Skin of body (tissue), 1 donor: ENCODE measurements at regions not wholly inside any gene's neighbourhood (a gene's known extent, or its start where the extent isn't known, plus 50 kb on each side); places are given as distances from the start of the nearest gene placed in this dataset.
"Not testable (repeated sequence)": the region's sequence is repeated elsewhere in the genome, so short reads cannot be mapped to it uniquely, and the experiment has no call there.

ENCODE experiments used
- DNase-seq: peaks from one replicate; lab custom pipeline; 2025; lab: John Stamatoyannopoulos, UW

DNA sequence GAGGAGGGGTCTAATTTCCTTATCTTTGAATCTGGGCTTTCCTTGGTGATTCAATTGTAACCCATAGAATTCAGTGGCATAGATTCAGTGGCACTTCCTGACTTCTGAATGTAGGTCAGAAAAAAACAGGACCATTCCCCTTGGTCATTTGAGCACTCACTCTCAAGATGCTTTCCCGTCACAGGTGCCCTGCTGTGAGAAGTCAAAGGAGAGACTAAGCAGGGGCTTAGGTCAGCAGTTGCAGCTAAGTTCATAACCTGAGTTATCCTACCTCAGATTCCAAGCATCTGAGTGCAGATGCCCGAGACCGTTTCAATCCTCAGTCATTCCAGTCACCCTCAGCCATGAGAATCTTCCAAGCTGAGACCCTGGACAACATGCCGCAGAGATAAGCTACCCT is 506.6 kb downstream of the FRK start:
- no peak for DNase-seq

DNA sequence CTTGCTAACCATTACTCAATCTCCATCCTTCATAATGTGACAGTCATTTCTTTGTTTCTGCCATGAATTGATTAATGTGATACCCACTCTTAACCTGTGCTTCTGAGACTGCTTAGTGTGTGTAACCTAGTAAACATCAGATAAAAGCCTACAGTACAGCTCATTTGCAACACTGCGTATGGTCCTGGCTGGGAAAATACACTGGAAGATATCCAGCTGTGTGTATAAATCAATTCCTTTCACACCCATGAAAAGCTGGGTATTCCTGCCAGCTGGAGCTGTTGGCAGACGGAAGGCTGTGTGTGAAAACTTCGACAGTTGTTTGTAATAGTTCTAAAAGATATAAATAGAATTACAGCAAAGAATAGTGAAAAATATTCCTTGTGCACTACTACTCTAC is 509.2 kb downstream of the FRK start:
- DNase-seq = no peak

DNA sequence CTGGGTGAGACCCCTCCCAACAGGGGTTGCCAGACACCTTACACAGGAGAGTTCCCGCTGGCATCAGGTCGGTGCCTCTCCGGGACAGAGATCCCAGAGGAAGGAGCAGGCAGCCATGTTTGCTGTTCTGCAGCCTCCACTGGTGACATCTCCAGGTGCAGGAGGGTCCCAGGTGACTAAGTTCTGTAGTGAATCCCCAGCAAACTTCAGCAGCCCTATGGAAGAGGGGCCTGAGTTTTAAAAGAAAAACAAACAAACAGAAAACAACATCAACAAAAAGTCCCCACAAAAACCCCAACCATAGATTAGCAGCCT is 515.1 kb downstream of the FRK start:
- DNase-seq = no peak

DNA sequence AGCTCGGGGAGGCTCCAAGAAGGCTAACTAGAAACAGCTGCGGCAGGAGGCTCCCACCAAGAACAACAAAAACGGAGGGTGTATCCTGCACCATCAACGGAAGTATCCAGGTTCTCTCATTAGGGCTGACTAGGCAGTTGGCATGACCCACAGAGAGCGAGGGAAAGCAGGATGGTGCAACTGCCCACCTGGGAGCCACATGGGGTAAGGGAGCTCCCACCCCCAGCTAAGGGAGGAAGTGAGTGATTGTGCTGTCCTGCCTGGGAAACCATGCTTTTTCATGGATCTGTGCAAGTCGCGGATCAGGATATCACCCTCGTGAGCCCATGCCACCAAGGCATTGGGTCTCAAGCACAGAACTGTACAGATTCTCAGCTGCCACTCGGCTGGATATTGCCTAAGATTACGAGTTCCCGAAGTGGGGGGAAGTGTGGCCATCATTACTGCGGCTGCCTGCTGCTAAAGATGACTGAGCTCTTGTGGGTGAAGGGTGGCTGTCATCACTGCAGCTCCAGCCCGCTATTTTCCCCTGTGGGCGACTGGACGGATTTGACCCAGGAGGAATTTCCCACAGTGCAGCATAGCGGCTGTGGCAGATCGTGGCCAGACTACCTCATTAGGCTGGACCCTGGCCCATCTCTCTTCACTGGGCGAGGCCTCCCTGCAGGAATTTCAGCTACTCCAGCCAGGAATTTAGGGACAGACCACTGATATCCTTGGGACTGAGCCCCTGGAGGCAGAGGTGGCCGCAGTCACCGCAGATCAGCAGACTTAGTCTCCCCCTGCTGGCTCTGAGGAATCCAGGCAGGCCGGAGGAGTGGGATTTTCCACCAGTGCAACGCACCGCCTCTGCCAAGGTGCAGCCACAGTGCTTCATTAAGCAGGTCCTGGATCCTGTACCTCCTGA is 515.7 kb downstream of the FRK start:
- DNase-seq = no peak

DNA sequence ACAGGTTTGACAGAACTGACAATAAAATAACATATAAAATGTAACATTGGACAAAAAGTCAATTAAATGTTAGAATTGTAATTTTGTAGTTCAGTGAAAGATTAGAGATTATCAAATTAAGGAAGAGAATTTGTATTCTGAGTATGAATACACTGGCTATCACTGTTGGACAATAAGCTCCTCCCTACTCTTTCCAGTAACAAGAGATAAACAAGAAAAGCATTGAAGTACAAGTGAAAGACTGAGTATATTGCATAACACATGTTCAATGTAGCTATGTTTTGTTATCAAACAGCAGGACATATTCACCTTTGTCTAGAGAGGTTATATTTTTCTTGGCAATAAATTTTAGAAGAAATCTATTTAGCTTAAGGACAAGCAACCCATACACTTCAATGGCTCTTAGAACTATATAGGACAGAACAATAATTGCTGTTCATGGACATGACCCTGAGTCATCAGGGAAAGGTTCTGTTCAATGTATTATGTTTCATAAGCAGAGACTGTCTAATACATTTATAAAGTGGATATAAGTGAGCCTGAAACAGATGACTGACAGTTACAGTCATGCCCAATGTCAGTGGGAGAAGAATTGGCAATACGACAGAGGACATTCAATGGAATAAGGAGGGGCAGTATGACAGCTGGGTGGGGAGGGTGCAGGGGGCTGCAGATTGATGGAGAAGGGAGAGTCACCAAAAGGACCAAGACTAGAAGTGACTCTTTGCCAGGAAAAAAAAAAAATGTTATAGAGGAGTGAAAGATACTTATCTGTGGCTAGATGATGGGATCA is 520.4 kb downstream of the FRK start:
- DNase-seq = no peak

DNA sequence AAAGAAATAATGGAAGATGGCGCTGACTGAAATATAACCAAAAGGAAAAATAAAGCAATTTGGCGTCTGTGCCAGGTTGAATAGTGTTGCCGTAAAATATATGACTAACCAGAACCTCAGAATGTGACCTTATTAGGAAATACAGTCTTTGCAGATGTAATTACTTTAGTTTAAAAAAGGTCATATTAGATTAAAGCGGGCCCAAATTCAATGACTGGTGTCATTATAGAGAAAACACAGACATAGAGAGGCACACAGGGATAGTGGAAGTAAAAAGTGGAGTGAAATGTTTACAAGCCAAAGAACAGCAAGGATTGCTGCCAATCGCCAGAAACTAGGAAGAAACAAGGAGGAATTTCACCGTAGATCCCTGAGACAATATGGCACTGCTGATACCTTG is 521.2 kb downstream of the FRK start:
- DNase-seq = no peak

DNA sequence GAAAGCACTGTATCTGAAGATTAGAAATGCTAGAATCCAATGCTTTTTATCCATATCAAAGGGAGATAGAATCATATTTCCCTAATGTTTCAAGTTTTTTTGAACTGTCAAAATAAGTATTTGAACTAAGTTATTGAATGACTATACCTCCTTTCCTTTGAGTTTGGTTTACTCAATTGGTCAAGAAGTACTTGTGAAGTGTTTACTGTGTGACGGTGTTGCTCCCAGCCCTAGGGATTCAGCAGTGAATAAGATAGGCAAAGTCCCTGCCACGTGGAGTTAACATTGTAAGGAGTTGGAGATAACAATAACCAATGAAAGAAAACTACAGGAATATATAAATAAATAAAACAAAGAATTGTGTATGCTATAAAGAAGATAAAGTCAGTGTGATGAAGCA is 535.9 kb downstream of the FRK start:
- DNase-seq = no peak

DNA sequence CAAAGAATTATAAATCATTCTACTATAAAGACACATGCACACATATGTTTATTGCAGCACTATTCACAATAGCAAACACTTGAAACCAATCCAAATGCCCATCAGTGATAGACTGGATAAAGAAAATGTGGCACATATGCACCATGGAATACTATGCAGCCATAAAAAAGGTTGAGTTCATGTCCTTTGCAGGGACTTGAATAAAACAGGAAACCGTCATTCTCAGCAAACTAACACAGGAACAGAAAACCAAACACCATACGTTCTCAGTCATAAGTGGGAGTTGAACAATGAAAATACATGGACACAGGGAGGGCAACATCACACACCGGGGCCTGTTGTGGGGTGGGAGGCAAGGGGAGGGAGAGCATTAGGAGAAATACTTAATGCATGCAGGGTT is 538.9 kb downstream of the FRK start:
- DNase-seq = not testable (repeated sequence)

DNA sequence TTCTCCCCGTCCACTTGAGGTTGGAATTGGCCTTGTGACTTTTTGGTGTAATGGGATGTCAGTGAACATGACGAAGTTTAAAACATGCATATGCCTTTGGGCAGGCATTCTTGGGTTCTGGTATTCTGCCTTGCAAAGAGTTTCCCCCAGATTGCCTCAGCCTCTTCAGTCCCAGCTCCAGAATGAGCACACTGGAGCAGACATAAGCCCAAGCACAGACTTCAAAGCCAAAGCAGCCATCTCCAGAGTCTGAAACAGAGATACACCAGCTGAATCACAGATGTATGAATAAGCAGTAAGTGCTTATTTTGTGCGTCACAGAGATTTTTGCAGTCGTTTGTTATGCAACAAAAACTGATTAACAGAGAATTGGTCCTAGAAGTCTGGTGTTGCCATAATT is 546.0 kb downstream of the FRK start:
- DNase-seq = peak; percentile 35

DNA sequence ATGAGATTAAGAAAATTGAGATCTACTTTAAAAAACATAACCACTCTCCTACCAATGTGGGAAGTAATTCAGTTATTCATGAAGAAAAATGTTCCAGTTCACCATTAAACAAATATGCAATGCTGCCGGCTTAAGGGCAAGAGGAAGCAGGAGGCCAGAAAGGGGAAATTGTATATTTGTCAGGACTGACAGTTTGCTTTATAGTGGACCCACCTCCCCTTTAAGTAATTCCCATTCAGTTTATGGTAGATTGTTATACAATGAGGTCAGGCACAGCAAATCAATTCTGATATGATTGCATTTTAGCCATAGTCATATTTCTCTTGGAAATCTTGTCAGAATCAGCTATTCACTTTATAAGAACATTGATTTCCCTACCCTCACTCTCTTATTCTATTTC is 547.8 kb downstream of the FRK start:
- DNase-seq = no peak

DNA sequence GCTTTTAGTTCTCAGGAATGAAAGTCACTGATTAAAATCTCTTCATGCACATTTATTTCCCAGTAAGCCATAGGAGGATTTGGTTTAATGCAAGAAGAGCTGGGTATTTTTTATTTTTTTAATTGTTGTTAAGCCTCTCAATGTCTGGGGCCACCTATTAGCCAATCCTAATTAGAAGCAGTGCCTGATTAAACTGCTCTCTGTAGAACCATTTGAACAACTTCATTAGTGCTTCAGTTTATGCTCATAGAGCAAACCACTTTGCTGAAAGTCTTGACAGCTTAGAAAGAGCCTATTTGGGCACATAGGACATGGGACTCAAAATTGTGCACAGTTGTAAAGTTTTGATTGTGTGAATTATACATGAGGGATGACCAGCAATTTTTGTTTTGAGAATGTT is 548.9 kb downstream of the FRK start:
- DNase-seq = no peak

DNA sequence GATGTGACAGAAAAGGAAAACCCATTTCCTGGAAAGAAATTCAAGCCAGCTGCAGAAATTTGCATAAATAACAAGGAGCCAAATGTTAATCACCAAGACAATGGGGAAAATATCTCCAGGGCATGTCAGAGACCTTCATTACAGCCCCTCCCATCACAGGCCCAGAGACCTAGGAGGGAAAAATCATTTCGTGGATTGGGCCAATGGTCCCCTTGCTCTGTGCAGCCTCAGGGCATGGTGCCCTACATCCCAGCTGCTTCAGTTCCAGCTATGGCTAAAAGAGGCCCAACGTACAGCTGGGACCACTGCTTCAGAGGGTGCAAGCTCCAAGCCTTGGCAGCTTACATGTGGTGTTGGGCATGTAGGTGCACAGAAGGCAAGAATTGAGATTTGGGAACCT is 558.3 kb downstream of the FRK start:
- DNase-seq = not testable (repeated sequence)

DNA sequence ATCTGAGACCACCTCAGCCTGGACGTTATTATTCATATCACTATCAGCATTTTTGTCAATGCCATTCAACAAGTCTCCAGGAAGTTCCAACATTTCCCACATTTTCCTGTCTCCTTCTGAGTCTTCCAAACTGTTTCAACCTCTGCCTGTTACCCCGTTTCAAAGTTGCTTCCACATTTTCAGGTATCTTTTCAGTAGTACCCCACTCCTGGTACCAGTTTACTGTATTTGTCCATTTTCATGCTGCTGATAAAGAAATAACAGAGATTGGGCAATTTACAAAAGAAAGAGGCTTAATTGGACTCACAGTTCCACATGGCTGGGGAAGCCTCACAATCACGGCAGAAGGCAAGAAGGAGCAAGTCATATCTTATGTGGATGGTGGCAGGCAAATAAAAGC is 565.5 kb downstream of the FRK start:
- DNase-seq = no peak

DNA sequence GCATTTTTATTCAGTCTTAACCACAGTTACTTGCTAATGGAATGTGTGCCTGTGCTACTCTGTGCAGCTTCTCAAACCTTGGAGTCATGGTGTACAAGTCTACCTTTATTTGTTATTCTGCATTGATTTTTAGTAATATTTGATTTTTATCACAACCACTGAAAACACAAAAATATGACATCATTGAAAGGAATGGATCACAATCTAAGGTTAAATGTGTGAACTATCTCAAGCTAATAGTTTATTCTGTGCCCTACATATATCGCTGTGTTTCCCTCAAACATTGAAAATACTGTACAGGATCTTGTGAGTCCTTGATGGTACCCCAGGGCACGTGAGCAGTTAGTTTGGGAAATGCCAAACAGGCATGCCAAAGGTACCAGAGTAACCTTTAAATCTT is 573.4 kb downstream of the FRK start:
- DNase-seq = no peak

DNA sequence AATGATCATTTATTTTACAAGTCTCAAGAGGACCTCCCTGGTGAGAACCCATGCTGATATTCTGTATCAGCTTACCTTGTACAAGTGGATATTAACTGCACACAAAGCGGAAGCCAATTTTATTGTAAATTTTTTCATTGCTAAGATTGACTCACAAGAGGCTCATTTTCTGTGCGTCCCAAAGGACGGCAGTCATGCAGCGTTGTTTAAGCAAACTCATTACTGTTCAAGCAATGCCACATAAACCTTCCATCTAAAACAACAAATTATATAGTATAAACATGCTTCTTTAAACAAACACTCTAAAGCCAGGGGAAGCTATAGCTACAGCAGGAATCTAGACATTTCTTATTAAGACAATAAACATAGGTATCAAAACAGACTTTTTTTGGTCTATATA is 575.3 kb downstream of the FRK start:
- DNase-seq = no peak

DNA sequence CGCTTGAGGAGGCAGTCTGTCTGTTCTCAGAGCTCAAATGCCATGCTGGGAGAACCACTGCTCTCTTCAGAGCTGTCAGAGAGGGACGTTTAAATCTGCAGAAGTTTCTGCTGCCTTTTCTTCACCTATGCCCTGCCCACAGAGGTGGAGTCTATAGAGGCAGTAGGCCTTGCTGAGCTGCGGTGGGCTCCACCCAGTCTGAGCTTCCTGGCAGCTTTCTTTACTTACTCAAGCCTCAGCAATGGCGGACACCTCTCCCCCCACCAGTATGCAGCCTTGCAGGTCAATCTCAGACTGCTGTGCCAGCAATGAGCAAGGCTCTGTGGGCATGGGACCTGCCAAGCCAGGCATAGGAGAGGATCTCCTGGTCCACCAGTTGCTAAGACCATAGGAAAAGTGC is 580.1 kb downstream of the FRK start:
- DNase-seq = not testable (repeated sequence)

DNA sequence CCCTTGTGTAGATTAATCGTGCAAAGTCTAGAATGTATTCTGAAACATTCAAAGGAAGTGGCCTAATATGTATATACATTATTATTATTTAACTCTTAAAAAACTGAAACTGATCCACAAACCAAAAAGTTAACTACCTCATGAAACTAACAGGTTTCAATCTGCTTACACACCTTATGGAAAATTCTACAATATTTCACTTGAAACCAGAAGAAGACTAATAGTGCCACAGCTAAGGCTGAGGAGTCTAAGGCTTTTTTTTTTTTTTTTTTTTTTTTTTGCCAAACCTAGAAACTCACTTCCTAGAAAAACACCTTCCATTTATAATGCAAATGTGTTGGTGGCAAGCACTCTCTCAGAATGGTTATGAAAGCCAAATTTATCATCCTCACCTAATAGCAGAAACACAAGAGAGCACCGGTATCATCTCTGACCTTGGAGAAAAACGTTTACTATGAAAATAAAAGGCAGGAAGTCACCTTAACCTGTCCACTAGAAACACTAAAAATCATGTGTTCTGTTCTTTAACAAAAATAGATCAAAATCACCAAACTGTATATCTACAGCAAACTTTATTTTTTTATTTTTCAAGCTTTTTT is 586.1 kb downstream of the FRK start:
- no peak for DNase-seq

DNA sequence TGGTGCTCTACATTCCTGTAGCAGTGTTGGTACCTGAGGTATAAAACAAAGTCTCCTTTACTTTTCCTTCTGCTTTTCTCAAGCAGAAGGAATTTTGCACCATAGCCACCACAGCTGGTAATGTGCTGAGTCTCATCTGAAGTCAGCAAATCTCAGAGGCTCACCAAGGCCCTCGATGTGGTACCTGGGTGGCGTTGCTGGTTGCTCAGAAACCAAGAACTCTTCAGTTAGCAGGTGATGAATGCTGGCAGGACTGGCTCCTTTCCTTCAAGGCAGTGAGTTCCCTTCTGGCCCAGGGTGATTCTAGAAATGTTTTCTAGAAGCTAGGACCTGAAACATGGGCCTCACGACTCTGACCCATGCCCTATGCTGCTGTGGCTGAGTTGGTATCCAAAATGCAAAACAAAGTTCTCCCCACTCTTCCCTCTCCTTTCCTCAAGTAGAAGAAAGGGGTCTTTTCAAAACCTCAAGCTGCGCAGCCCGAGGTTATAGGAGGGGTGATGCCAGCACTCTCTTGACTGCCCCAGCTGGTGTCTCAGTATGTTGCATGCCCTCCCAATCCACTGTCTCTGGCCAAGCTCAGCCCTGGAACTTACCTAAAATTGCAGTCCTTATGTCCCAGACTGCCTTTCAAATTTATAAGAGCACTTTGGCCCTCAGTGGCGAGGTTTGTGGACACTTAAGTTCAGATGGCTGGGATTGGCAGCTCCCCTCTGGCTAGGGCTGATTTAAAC is 592.3 kb downstream of the FRK start:
- DNase-seq = no peak

DNA sequence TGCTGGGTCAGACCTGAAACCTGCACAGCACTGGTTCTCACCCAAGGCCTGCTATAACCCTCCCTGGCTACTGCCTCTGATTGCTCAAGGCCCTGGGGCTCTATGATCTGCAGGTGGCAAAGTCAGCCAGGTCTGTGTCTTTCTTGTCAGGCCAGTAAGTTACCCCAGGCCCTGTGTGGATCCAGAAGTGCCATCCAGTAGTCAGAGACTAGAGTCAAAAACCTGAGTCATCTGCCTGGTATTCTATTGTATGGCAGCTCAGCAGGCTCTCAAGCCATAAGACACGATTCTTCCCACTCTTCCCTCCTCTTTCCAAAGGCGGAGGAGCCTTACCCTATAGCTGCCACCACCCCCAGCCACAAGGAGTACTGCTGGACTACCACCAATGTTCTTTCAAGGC is 593.0 kb downstream of the FRK start:
- no peak for DNase-seq

DNA sequence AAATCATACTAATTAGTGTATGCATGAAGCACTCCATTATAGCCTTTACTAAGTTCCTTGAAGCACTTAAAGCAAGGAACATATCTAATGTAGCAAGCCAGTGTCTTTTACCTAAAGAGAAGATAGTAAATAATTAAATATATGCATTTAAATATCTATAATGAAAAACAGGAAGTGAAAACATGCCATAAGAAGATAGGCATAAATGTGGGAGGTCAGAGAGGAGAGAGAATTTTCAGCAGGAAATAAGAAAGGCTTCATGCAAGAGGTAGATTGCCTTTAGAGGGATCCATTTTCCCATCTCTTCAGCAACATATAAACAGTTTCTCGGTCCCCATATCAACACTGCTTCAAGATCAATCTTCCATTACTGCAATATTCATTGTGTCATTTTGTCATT is 599.8 kb downstream of the FRK start:
- DNase-seq = no peak

DNA sequence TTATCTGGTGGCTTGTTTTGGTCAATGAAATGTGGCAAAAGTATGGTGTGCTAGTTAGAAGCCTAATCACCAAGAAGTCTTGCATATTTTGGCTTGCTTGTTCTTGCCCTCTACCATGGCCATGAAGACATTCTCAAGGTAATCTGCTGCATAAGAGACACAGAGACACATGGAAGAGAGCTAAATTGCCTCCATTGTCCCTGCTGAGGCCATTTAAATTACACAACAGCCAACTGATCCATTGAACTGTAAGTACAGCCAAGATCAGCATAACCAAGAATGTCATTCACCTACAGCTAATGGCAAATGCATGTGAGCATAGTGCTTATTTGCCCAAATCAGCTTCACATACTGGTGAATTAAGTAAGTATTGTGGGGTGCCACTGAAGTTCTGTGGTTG is 603.8 kb downstream of the FRK start:
- no peak for DNase-seq
